HG03135 (cell line): ENCODE measurements at regions not wholly inside any gene's neighbourhood (a gene's known extent, or its start where the extent isn't known, plus 50 kb on each side); places are given as distances from the start of the nearest gene placed in this dataset.

Experiments used
- ATAC-seq: cut with Tn5 transposase; IDR thresholded peaks from one replicate; pipeline ENCODE4 v1.9.1; 2021; ENCODE audit warnings: mild to moderate bottlenecking, moderate library complexity; ENCODE audit not compliant: unreplicated experiment

GRCh38 chr11:95586155-95586554, 203.4 kb downstream of the FAM76B start:
- no peak for ATAC-seq

- no peak for ATAC-seq
Observed at GRCh38 chr11:95585752-95586077, 203.9 kb downstream of the FAM76B start.

- ATAC-seq = no peak
Observed at GRCh38 chr11:95585069-95585751, 204.4 kb downstream of the FAM76B start.

GRCh38 chr11:95584589-95584988, 205.0 kb downstream of the FAM76B start:
- ATAC-seq = peak; percentile 75

GRCh38 chr11:95584180-95584579, 205.4 kb downstream of the FAM76B start:
- ATAC-seq = no peak

- no peak for ATAC-seq
Observed at GRCh38 chr11:95577716-95578460, 211.7 kb downstream of the FAM76B start.

- no peak for ATAC-seq
Observed at GRCh38 chr11:95576146-95576845, 213.3 kb downstream of the FAM76B start.

GRCh38 chr11:95575517-95575916, 214.1 kb downstream of the FAM76B start:
- no peak for ATAC-seq

GRCh38 chr11:95571718-95572260, 217.8 kb downstream of the FAM76B start:
- ATAC-seq = no peak

- ATAC-seq = no peak
Observed at GRCh38 chr11:95570845-95571244, 218.7 kb downstream of the FAM76B start.

- no peak for ATAC-seq
Observed at GRCh38 chr11:95569207-95569606, 220.4 kb downstream of the FAM76B start.

GRCh38 chr11:95568281-95568680, 221.3 kb downstream of the FAM76B start:
- no peak for ATAC-seq

GRCh38 chr11:95567685-95568084, 221.9 kb downstream of the FAM76B start:
- ATAC-seq = no peak

GRCh38 chr11:95566211-95566610, 223.4 kb downstream of the FAM76B start:
- ATAC-seq = no peak

- no peak for ATAC-seq
Observed at GRCh38 chr11:95565724-95566141, 223.8 kb downstream of the FAM76B start.

GRCh38 chr11:95563859-95564258, 225.7 kb downstream of the FAM76B start:
- ATAC-seq = no peak

- no peak for ATAC-seq
Observed at GRCh38 chr11:95563173-95563572, 226.4 kb downstream of the FAM76B start.

GRCh38 chr11:95562196-95562921, 227.2 kb downstream of the FAM76B start:
- no peak for ATAC-seq

- ATAC-seq = no peak
Observed at GRCh38 chr11:95559899-95560298, 229.7 kb downstream of the FAM76B start.

- ATAC-seq = no peak
Observed at GRCh38 chr11:95557376-95557775, 232.2 kb downstream of the FAM76B start.
